GM19452 (cell line): ENCODE measurements at regions not wholly inside any gene's neighbourhood (a gene's known extent, or its start where the extent isn't known, plus 50 kb on each side); places are given as distances from the start of the nearest gene placed in this dataset.

Source experiments
- ATAC-seq: cut with Tn5 transposase; IDR thresholded peaks from one replicate; pipeline ENCODE4 v1.9.1; 2021; ENCODE audit not compliant: unreplicated experiment

GRCh38 chr2:160996584-160996983 lies 163.6 kb upstream of the TANK start:
- ATAC-seq, result no peak

GRCh38 chr2:161004379-161004778 lies 155.8 kb upstream of the TANK start:
- no peak for ATAC-seq

- no peak for ATAC-seq
These were observed 155.1 kb upstream of the TANK start for GRCh38 chr2:161005170-161005569.

GRCh38 chr2:161008311-161008710 lies 151.9 kb upstream of the TANK start:
- ATAC-seq, result no peak

GRCh38 chr2:161010503-161011015 lies 149.7 kb upstream of the TANK start:
- no peak for ATAC-seq

GRCh38 chr2:161017780-161018470 lies 142.3 kb upstream of the TANK start:
- ATAC-seq, result no peak

- no peak for ATAC-seq
These were observed 140.9 kb upstream of the TANK start for GRCh38 chr2:161019311-161019710.

- no peak for ATAC-seq
These were observed 139.8 kb upstream of the TANK start for GRCh38 chr2:161020437-161020836.

GRCh38 chr2:161028581-161028980 lies 131.6 kb upstream of the TANK start:
- no peak for ATAC-seq

GRCh38 chr2:161029321-161029720 lies 130.9 kb upstream of the TANK start:
- no peak for ATAC-seq

GRCh38 chr2:161030260-161031063 lies 129.8 kb upstream of the TANK start:
- no peak for ATAC-seq

GRCh38 chr2:161031511-161031910 lies 128.7 kb upstream of the TANK start:
- ATAC-seq, result no peak

- no peak for ATAC-seq
These were observed 127.6 kb upstream of the TANK start for GRCh38 chr2:161032635-161033034.

GRCh38 chr2:161033059-161033660 lies 127.1 kb upstream of the TANK start:
- ATAC-seq, result no peak

- ATAC-seq, result no peak
These were observed 123.3 kb upstream of the TANK start for GRCh38 chr2:161036926-161037325.

GRCh38 chr2:161039071-161039470 lies 121.2 kb upstream of the TANK start:
- ATAC-seq, result no peak

GRCh38 chr2:161041356-161041755 lies 118.9 kb upstream of the TANK start:
- no peak for ATAC-seq

- ATAC-seq, result no peak
These were observed 117.1 kb upstream of the TANK start for GRCh38 chr2:161042990-161043625.

GRCh38 chr2:161044095-161044865 lies 115.9 kb upstream of the TANK start:
- no peak for ATAC-seq

- ATAC-seq, result no peak
These were observed 115.3 kb upstream of the TANK start for GRCh38 chr2:161044921-161045320.

- ATAC-seq, result no peak
These were observed 114.5 kb upstream of the TANK start for GRCh38 chr2:161045726-161046125.
